Prostate gland (tissue), 2 donors: ENCODE measurements at regions not wholly inside any gene's neighbourhood (a gene's known extent, or its start where the extent isn't known, plus 50 kb on each side); places are given as distances from the start of the nearest gene placed in this dataset.

Source experiments
- POLR2AphosphoS5 ChIP-seq: sonication (generic); formaldehyde crosslinking; IDR thresholded peaks from one replicate; pipeline ENCODE4 v1.6.1; 2017; ENCODE audit warnings: antibody characterized with exemption
- TF ChIP-seq, protein P1 (sequence below), 4 experiments: fragments of 200-600 bp in 2 of 4; fragments of 450-650 bp in 2 of 4; sonication (generic) in 2 of 4; IDR thresholded peaks; 1 replicate in 3 of 4; 2 replicates in 1 of 4; pipeline ENCODE4 v1.5.1; 2016 to 2019; ENCODE audit warnings: antibody characterized with exemption in 4 of 4, mild to moderate bottlenecking in 2 of 4, moderate library complexity in 2 of 4

DNA sequence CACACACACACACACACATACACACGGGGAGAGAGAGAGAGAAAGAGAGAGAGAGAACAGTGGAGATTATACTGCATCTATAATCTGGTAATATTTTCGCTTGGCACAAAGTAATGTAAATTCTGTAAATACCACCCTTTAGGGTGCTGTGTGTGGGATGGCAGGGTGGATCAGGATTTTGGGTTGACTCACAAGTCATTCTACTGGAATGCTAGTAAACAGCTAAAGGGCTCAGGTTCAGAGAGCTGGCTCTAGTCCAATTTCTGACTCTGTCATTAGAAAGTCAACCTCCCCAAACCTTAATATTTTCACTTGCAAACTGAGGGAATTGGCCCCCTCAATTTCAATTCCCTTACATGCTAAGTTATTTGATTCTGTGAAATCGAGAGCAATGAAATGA is 308.3 kb downstream of the TSN start:
- TF ChIP-seq, protein P1, sequence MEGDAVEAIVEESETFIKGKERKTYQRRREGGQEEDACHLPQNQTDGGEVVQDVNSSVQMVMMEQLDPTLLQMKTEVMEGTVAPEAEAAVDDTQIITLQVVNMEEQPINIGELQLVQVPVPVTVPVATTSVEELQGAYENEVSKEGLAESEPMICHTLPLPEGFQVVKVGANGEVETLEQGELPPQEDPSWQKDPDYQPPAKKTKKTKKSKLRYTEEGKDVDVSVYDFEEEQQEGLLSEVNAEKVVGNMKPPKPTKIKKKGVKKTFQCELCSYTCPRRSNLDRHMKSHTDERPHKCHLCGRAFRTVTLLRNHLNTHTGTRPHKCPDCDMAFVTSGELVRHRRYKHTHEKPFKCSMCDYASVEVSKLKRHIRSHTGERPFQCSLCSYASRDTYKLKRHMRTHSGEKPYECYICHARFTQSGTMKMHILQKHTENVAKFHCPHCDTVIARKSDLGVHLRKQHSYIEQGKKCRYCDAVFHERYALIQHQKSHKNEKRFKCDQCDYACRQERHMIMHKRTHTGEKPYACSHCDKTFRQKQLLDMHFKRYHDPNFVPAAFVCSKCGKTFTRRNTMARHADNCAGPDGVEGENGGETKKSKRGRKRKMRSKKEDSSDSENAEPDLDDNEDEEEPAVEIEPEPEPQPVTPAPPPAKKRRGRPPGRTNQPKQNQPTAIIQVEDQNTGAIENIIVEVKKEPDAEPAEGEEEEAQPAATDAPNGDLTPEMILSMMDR (IDR thresholded peaks at IDR 0.05), result no peak
- no peak for TF ChIP-seq POLR2AphosphoS5
